Fibroblast of peridontal ligament (primary cell): ENCODE measurements at regions not wholly inside any gene's neighbourhood (a gene's known extent, or its start where the extent isn't known, plus 50 kb on each side); places are given as distances from the start of the nearest gene placed in this dataset.

Experiments used
- DNase-seq: peaks from one replicate; pipeline ENCODE4 v3.0.0-alpha.2; 2010; ENCODE audit errors: extremely low read depth

DNA sequence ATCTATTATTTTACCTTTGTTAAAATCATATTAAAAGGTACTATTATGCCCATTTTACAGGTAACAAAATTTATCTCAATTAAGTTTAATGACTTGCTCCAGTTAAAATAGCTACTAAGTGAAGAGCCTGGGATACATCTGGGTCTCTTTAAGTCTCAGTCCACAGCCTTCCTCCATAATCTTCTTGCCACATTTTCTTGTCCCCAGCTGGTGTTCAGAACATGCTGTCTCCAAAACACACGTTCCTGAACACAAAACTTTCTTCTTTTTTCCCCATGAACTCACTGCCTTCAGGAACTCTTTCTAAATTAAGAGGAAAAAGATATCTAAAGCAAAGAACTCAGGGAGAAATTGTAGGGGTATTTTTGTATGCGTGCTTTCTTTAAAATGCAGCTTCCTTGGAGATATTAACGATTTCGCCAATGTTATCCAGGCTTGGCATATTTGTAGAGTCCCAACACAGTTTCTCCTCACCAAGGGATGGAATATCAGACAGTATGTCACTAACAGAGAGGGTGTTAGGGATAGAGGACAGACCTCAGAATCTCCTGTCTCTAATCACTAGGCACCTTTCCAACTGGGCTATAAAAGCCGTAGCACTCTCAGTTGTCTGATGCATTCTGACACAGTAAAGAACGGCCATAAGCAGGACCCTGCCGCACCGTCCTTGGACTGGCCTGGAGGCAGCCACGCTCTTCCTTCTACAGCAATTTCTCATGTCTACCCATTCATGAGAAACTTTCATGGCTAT, 232.8 kb upstream of the BLID start:
- DNase-seq, result no peak

DNA sequence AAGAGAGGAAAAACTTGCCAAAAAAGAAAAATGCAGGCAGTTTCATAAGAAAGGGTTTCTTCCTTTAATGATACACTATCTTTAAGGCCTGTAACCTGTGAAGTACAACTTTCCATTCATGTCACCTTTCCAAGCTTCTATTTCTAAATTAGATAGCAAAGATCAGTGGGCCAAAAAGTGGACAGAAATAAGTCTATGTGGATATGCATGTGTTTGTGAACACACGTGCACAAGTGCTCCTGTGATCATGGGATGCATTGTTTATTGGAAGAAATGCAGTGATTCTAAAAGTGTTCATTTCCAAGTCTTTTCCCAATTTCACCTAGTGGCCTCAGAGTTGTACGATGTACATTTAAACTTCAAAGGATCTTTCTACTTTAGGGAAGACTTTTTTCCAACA, 230.0 kb upstream of the BLID start:
- no peak for DNase-seq

DNA sequence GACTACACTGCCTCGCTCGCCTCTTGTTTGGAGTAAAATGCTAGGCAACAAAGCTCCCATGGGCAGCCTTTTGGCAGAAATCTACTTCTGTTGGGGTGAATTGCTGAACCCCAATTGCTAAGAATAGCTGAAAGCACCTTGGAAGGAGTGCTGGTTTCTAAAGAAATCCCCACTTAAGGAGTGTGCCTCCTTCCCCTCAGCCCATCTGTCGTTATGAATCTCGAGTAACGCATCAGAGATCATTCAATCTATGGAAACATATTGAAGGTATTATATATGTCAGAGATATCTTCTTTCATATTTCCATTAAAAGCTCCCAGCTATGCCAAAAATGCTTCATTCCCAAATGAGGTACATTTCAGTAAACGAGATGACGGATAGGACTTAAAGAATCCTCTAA, 229.6 kb upstream of the BLID start:
- DNase-seq, result no peak

DNA sequence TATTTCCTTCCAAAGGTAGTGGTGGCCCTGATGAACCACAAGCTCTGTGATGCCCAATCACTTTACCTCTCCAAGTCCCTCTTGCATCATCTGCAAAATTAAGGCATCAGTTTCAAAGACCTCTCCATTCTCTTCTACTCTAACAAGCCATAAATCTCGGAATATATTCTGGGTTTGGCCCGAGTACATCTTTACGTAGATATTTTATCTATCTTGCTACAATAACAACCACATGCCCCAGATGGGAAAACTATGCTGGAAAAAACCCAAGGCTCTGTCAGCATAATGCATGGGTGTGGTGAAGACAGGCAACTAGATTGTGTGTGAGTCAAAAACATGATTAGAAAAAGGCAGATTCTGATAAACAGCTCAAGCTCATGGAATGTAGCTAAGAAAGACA, 228.2 kb upstream of the BLID start:
- DNase-seq, result peak; percentile 92

DNA sequence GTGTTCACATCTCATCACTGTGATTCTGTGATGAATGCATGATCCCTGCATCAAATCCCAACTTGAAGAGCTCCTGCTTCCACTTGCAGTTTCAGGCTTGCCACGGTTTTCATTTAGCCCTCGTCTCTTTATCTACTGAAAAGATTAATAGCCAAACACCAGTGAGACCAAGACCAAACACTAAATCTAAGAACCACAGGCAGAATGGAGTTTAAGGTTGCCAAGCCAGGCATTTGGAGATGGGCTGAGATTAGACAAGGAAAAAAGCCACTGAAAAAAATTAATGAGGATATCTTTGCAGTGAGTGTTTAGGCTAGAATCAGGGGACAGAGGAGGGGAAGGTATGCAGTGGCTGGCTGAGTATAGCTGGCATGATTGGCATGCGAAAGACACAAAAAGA, 227.2 kb upstream of the BLID start:
- DNase-seq, result no peak

DNA sequence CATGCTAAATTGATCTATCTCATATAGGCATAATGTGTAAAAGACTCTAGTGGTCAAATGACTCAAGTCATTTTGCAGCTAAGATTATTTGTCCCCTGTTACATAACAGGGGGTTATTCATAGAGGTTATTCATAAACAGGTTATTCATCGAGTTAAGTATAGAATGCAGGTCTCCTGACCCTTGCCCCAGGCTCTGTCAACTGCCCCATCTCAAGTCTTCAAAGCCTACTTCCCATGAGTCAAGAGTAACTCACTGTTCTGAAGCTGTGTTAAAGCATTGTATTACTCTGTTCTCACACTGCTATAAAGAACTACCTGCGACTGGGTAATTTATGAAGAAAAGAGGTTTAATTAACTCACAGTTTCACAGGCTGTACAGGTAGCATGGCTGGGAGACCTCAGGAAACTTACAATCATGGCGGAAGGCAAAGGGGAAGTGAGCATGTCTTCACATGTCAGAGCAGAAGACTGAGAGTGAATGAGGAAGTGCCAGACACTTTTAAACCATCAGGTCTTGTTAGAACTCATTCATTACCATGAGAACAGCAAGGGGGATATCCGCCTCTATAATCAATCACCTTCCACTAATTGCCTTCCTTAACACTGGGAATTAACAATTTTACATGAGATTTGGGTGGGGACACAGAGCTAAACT, 226.2 kb upstream of the BLID start:
- no peak for DNase-seq

DNA sequence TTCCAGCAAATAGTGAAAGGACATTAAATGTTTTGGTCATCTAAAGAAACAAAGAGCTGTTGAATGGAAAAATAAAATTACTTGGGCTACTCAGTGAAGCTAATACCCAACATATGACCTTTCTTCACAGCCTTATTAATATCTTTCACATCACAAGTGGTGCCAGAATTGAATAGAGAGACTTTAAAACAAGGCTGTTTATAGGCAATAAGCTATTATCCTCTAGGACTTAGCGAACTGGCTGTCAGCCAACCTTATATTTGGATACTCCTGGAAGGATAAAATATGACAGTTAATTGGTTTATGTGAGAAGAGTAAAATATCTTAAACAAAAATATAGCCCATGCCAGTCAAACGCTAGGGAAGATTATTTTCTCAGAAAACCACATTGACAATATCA, 225.5 kb upstream of the BLID start:
- DNase-seq, result no peak

DNA sequence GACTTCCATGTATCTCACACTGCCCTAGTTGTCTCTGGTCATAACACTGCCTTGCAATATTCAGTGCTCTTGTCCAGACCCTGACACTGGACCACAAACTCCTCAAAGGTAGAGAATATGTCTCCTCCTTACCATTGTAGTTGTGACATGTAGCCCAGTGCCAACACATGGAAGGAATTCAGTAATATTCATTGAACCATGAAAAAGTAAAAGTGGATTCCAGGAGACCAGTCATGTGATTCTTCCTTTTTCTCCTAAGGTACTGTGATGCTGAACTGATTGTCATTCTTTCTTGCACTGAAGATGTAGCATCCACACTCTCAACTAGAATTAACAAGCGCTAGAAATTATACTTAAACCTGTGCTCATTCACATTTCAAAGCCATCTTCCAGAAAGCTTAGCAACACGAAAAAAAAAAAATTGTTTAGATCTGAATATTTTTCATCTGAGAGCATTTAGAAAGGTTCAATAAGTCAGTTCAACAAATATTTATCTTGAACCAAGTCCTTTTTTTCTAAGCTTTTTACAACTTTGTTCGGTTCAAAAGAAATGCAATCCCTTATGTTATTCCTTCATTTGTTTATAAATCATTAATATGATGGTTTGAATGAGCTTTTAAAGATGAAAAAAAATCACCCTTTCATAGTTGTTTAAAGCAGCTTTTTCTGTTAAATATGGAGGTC, 224.7 kb upstream of the BLID start:
- DNase-seq, result no peak

DNA sequence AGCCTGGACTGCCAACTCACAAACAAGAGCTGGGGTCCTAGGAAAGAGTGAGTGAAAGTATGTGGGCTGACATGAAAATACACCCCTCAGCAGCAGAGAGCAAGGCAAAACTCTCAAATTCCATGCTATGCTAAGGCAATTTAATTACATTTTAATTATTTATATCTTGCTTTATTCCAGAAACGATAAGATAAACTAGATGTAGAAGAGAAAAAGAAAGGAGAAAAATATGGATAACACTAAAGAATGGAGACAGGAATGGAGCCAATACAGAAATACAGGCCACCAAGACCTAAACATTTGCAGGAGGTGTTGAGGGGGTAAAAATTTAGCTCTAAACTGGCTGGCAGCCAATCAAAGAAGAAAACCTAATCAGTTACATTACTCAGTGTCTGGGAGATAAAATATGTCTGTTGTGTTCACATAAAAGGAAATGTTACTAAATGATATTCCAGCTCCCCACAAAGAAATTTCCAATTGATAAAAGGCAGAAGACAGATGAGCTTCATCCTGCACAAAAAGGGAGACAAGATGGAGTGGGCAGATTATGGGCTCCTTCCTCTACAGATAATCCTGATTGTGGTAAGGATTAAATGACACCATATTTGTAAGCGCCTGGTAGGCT, 223.5 kb upstream of the BLID start:
- no peak for DNase-seq

DNA sequence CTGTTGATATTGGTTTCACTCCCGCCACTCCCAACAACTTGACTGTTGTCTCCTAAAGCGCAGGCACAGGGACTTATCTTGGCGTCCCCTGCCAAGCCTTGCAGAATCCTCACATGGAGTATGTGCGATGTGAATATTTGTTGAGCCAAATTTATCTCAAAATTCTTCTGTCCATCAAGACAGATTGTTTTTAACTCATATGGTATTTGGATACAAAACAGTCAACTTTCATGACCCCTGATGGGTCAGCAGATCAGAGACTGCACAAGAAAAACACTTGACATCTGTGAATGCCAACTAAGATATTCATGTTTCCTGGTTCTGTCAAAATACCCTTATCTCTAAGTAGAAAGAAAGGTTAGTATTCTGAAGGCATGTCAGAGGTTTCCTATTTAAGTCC, 221.7 kb upstream of the BLID start:
- no peak for DNase-seq

DNA sequence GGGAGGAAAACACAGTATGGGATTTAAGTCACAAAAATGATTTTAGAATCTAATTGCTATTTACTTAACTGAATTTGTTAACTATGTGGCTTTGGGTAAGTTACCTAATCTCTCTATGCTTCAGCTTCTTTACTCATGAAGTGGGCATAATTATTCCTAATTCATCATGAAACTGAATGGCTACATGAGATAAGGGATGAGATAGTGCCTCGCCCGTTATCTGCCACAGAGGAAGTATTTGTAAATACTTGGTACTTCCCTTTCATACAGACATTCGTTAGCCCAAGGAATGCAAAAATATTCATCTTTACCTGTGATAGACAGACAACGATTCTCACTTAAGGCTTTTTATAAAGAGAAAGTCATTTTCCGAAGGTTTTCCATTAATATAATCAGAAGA, 221.2 kb upstream of the BLID start:
- no peak for DNase-seq

DNA sequence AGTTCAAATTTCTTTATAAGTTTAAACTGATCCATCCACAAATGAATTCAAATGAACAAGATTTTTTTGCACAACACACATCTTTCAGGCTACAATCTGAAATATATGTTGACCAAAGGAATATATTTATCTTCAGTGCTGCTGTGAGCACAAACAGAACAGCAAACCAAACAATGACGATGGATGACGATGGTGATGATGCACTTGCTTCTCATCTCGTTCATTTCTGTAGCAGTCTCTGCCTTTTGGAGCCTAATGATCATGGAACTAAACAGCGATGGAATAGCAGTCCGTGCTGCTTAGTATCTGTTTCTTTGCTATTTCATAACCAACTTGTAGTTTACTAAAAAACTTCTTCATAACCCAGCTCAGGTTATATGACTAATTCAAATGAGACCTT, 220.7 kb upstream of the BLID start:
- no peak for DNase-seq

DNA sequence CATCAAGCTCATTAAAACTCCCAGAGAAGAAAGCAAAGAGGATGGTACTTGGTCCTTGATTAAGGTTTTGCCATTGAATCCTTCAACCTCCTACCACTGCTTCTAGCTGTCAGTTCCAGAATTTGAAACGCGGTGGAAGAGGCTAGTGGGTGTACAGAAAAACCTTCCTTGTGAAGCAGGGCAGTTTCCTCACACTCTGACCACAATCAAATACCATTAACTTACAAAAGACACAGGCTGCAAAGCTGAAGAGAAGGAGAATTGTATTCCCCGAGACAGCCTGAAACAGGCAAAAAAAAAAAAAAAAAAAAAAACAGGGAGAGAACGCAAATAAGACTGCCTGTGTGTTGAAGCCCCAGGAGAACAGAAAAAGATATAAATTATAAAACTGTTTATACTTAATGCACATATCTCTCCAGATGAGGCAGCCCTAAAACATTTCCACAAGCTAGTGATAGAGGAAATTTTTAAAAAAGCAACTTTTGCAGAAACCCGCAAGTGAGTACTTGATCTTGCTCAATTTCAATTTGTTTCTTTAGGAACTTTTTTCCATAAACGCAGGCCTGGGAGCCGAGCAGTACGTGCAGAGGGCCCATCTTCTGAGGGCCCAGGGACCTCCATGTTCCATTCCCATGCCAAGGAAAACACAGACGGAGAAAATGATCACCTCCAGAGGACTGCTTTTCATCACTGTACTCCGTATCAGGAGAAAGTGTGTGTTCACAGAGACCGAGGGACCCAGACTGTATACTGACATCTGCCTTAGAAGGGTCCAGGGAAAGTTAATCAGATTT, 218.7 kb upstream of the BLID start:
- peak; percentile 43 for DNase-seq

DNA sequence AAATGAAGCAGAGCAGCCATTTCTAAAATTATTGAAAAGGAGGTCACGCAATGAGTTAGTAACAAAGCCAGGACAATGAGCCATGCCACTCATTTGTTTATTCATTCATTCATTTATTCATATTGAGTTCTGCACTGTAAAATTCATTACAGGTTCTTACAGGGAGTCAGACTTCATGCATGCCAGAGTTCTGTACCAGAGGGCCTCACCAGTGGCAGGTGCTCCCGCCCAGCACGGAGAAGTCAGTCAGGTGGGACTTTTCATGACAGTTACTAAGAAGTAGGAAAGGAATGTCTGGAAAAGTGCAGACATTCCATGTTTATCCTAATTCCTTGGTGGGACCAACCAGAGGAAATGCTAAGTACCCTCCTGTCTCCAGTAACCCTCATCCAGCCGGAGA, 217.5 kb upstream of the BLID start:
- no peak for DNase-seq

DNA sequence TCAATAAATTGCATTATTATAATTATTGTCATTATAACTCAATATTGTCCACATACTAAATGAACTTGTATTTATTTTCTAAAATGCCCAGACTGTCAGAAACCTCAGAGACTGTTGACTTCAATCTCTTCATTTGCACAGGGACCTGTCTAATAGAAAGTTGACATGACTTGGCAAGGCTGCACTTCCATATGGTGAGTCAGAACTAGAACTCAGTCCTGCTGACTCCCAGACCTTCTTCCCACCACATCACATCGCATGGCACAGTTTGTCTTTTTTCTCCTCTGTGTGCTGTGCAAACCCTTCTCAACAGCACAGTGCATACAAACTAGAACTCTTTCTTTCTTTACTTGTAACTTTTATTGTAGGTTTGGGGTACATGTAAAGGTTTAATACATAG, 215.1 kb upstream of the BLID start:
- no peak for DNase-seq

DNA sequence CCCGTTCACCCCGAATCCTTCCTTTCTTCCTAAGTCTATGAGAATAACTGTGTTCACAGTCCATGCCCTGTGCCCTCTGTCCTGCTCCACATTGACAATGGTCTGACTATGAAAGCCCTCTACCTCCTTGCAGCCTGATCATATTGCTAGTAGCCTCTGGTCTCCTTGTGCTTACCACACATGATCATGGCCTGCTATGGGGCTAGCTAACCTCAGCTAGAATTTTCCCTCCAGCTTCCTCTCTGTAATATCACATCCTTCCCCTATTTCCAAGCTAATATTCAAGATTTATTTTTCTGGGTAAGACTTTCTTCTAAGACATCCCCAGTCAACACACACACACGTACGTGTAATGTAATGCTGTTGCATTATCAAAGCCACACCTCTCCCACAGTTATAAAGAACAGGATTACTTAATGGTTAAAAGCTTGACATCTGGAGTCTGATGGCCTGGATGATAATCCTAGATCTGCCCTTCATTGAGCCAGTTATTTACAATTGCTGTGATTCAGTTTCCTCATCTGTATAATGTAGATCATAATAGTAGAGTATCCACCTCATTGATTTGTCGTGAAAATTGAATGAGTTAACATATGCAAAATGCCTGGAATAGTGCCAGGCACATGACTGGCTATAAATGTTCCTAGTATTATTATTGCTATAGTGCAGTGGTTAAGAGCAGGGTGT, 214.4 kb upstream of the BLID start:
- DNase-seq, result no peak

DNA sequence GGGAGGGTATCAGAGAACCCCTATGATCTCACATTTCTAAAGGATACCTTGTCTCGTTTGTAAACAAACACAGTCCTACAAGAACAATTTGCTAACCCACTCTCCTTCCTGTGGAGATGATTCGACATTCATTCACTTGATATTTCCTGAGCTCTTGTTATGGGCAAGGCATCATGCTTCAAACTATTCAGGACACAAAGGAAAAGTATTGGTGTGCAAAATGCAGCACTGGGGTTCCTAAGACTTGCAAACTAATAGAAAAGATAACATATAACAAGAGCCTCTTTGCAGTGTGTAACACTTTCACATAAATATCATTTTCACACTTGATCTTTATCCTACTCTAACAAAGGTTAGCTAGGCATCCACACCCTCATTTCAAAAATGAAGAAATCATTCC, 211.5 kb upstream of the BLID start:
- no peak for DNase-seq

DNA sequence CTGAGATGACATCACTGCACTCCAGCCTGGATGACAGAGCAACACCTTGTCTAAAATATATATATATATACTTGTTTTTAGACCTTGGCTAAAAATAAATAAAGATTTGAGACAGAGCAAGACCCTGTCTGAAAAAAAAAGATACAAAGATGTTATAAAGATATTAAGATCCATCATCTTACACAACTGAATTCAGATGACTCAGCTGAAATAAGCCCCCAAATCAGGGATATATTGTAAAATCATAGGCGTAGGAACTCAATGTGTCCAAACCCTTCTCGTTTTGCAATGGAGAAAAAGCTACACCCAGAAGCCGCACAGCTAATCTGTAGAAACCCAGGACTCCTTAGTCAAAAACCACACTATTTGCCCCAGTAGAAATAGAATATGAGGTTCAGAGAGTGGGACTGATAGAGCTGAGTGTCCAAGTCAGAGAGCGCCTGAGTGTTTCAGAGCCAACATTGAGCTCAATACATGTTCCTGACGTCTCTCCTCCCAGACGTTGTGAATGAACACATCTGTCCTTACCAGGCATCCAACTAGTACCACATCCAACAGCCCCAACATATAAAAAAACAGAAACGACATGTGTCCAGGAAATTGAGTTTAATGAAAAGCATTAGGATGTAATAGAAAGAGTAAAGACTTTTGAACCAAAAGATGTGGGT, 207.9 kb upstream of the BLID start:
- no peak for DNase-seq

DNA sequence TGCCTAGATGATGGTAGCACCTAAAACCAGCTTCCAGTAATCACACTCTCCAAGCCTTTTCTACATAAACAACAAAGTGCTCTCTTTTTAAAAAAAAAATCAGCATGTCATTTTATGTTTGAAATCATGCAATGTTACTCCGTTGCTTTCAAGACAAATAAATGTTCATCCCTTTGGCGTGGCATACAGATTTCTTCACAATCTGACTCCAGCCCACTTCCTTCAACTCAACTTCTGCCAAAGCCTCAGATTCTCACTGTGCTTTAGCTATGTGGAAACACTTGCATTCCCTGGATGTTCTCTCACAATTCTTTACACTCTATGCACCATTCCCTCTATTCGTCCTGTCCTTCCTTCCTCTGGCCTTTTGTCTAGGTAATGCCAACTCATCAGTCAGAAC, 206.3 kb upstream of the BLID start:
- DNase-seq, result peak; percentile 60

DNA sequence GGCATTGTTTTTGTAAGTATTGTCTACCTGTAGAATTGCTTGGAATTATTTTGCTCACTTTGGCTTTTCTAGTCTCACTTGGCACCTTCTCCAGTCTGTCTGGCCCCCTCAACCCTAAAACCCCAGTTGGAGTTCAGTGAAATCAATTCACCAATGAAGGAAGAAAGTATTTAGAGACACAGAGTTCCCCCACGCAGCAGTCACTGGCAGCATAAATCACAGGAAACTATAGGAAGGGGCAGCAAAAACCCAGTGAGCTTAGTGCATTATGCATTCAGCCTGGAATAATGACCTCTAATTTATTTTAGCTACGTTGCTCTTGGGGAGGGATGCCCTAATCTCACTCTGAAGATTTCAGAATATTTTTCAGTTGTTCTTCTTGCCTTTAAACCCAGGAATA, 204.7 kb upstream of the BLID start:
- DNase-seq, result no peak
